GM23338 (cell line): ENCODE measurements at regions not wholly inside any gene's neighbourhood (a gene's known extent, or its start where the extent isn't known, plus 50 kb on each side); places are given as distances from the start of the nearest gene placed in this dataset.

Source experiments
- ATAC-seq: fragments of 200-7000 bp; cut with Tn5 transposase; 3 replicates; pipeline ENCODE4 v1.9.1; 2020
- DNase-seq: peaks from one replicate; pipeline ENCODE4 v3.0.0-alpha.2; 2015; ENCODE audit warnings: low spot score
- H2AFZ ChIP-seq: fragments of 200-600 bp; sonication (generic); 2 replicates; pipeline ENCODE4 v1.8.0; 2016; ENCODE audit warnings: antibody characterized with exemption, mild to moderate bottlenecking, moderate library complexity
- H3F3A ChIP-seq: fragments of 200-600 bp; sonication (generic); replicated peaks from 2 replicates; pipeline ENCODE4 v1.8.0; 2017; ENCODE audit warnings: antibody characterized with exemption, mixed run types, low read depth
- H3K27ac ChIP-seq: fragments of 200-600 bp; sonication (generic); 2 replicates; pipeline ENCODE4 v1.6.1; 2016; ENCODE audit warnings: low read depth
- H3K27me3 ChIP-seq: fragments of 200-600 bp; sonication (generic); 2 replicates; pipeline ENCODE4 v1.8.0; 2016; ENCODE audit warnings: mild to moderate bottlenecking, mixed run types, moderate library complexity; ENCODE audit not compliant: insufficient read depth
- H3K36me3 ChIP-seq: fragments of 200-600 bp; sonication (generic); 2 replicates; pipeline ENCODE4 v1.8.0; 2016; ENCODE audit warnings: mild to moderate bottlenecking; ENCODE audit not compliant: insufficient read depth
- H3K4me1 ChIP-seq: fragments of 200-600 bp; sonication (generic); 2 replicates; pipeline ENCODE4 v1.8.0; 2016; ENCODE audit warnings: mild to moderate bottlenecking, moderate library complexity; ENCODE audit not compliant: insufficient read depth
- H3K4me2 ChIP-seq: fragments of 200-600 bp; sonication (generic); 2 replicates; pipeline ENCODE4 v1.7.1; 2017; ENCODE audit warnings: mixed run types
- H3K4me3 ChIP-seq: fragments of 200-600 bp; sonication (generic); 2 replicates; pipeline ENCODE4 v1.6.1; 2016; ENCODE audit warnings: mixed run types
- H3K79me2 ChIP-seq: fragments of 200-600 bp; sonication (generic); replicated peaks from 2 replicates; pipeline ENCODE4 v1.8.0; 2017; ENCODE audit warnings: mild to moderate bottlenecking; ENCODE audit not compliant: insufficient read depth
- H3K9me2 ChIP-seq: fragments of 200-600 bp; sonication (generic); 2 replicates; pipeline ENCODE4 v1.8.0; 2017; ENCODE audit not compliant: insufficient read depth
- H4K20me1 ChIP-seq: fragments of 200-600 bp; sonication (generic); replicated peaks from 2 replicates; pipeline ENCODE4 v1.8.0; 2017; ENCODE audit warnings: mild to moderate bottlenecking; ENCODE audit not compliant: insufficient read depth
- H3K27ac Mint-ChIP-seq: 2 replicates; pipeline ENCODE4 v1.8.0; 2020; ENCODE audit warnings: inconsistent platforms, mild to moderate bottlenecking, moderate library complexity, mixed read lengths
- H3K27me3 Mint-ChIP-seq: 3 replicates; pipeline ENCODE4 v1.8.0; 2022; ENCODE audit warnings: low read depth, mild to moderate bottlenecking, moderate library complexity, mixed read lengths, inconsistent platforms; ENCODE audit not compliant: insufficient read depth, poor library complexity
- H3K36me3 Mint-ChIP-seq: 3 replicates; pipeline ENCODE4 v1.8.0; 2021; ENCODE audit warnings: low read depth, mild to moderate bottlenecking, inconsistent platforms, moderate library complexity, mixed read lengths
- H3K4me1 Mint-ChIP-seq: 3 replicates; pipeline ENCODE4 v1.8.0; 2020; ENCODE audit warnings: mild to moderate bottlenecking, inconsistent platforms, mixed read lengths
- H3K4me3 Mint-ChIP-seq: 3 replicates; pipeline ENCODE4 v1.8.0; 2021; ENCODE audit warnings: moderate library complexity, mild to moderate bottlenecking, inconsistent platforms, mixed read lengths
- H3K9me3 Mint-ChIP-seq: 3 replicates; pipeline ENCODE4 v1.8.0; 2020; ENCODE audit warnings: moderate library complexity, mild to moderate bottlenecking, inconsistent platforms, mixed read lengths
- CREB1 ChIP-seq: fragments of 250-450 bp; sonication (Bioruptor Pico); IDR thresholded peaks from 2 replicates; pipeline ENCODE4 v1.5.0; 2020; ENCODE audit warnings: low read depth, mild to moderate bottlenecking, moderate library complexity
- CTCF ChIP-seq, 2 experiments: fragments of 200-600 bp in 1 of 2; sonication (generic) in 1 of 2; conservative IDR thresholded peaks; 2 replicates each; pipeline versions ENCODE4 v1.5.1 to v1.6.1; 2016 to 2017; ENCODE audit warnings: antibody characterized with exemption in 2 of 2, low read depth in 2 of 2, mild to moderate bottlenecking in 2 of 2, moderate library complexity in 1 of 2
- ETS1 ChIP-seq: IDR thresholded peaks from 2 replicates; pipeline ENCODE4 v1.6.1; 2016; ENCODE audit warnings: antibody characterized with exemption
- EZH2 ChIP-seq: fragments of 200-600 bp; sonication (generic); IDR thresholded peaks from one replicate; pipeline ENCODE4 v1.8.0; 2017; ENCODE audit warnings: antibody characterized with exemption, mild to moderate bottlenecking, low read depth; ENCODE audit not compliant: unreplicated experiment
- EZH2phosphoT487 ChIP-seq: fragments of 200-600 bp; sonication (generic); IDR thresholded peaks from one replicate; pipeline ENCODE4 v1.8.1; 2018; ENCODE audit warnings: antibody characterized with exemption; ENCODE audit not compliant: unreplicated experiment
- JUNB ChIP-seq: IDR thresholded peaks from one replicate; pipeline ENCODE4 v1.6.1; 2016; ENCODE audit warnings: antibody characterized with exemption; ENCODE audit not compliant: unreplicated experiment
- NANOG ChIP-seq: IDR thresholded peaks from 2 replicates; pipeline ENCODE4 v1.6.1; 2016; ENCODE audit warnings: antibody characterized with exemption, borderline replicate concordance
- REST ChIP-seq: IDR thresholded peaks from one replicate; pipeline ENCODE4 v1.6.1; 2018; ENCODE audit warnings: antibody characterized with exemption; ENCODE audit not compliant: unreplicated experiment
- STAT1 ChIP-seq: IDR thresholded peaks from one replicate; pipeline ENCODE4 v1.6.1; 2016; ENCODE audit warnings: antibody characterized with exemption; ENCODE audit not compliant: unreplicated experiment
- ZNF114 ChIP-seq: fragments of 250-450 bp; sonication (Bioruptor Pico); IDR thresholded peaks from 2 replicates; pipeline ENCODE4 v1.5.0; 2020; ENCODE audit warnings: mild to moderate bottlenecking, moderate library complexity
- ZNF331 ChIP-seq: fragments of 250-450 bp; sonication (Bioruptor Pico); IDR thresholded peaks from 2 replicates; pipeline ENCODE4 v1.5.0; 2020; ENCODE audit warnings: low read depth, mild to moderate bottlenecking, moderate library complexity

GRCh38 chr1:67937010-67937409, 103.7 kb upstream of the GNG12 start (continued):
- TF ChIP-seq JUNB (no peak), CTCF (conservative IDR thresholded peaks at IDR 0.05; ENCODE audit: low read depth in 2 of 2) (no peak), STAT1 (no peak)

GRCh38 chr1:67935560-67935959, 102.3 kb upstream of the GNG12 start:
- Histone ChIP-seq H3F3A (no peaks in the 10 kb centered on the region), H3K4me1 (no peaks in the 10 kb centered on the region), H4K20me1 (0 out of 2 replicates have a peak, but pooled peaks cover 2% of the 10 kb centered on the region), H3K4me2 (no peak overlapping the region), H3K27me3 (no peaks in the 10 kb centered on the region), H2AFZ (no peak overlapping the region), H3K27ac (no peak overlapping the region), H3K9me2 (no peaks in the 10 kb centered on the region), H3K36me3 (no peaks in the 10 kb centered on the region), H3K79me2 (no peaks in the 10 kb centered on the region), H3K4me3 (no peak overlapping the region)
- Mint-ChIP-seq H3K9me3 (no peaks in the 10 kb centered on the region), H3K4me3 (no peak overlapping the region), H3K27ac (no peak overlapping the region), H3K4me1 (no peaks in the 10 kb centered on the region), H3K36me3 (no peaks in the 10 kb centered on the region), H3K27me3 (peaks cover 1% of the 10 kb centered on the region)
- no peak for TF ChIP-seq STAT1
- TF ChIP-seq CREB1, result no peak
- TF ChIP-seq ZNF331 (CRISPR knock-in tag), result no peak
- no peak for TF ChIP-seq EZH2phosphoT487
- DNase-seq (no peak), ATAC-seq (no peak)

GRCh38 chr1:67931198-67931597, 97.9 kb upstream of the GNG12 start:
- no peak overlapping the region for H2AFZ ChIP-seq
- Mint-ChIP-seq H3K27me3 (peaks cover 4% of the 10 kb centered on the region), H3K9me3 (no peaks in the 10 kb centered on the region), H3K27ac (no peak overlapping the region), H3K36me3 (no peaks in the 10 kb centered on the region), H3K4me3 (no peak overlapping the region), H3K4me1 (no peaks in the 10 kb centered on the region)
- no peak for ATAC-seq
- no peak overlapping the region for H3K4me2 ChIP-seq
- H3K4me3 ChIP-seq, result no peak overlapping the region
- no peak for DNase-seq
- H3K27ac ChIP-seq, result no peak overlapping the region
- H3K79me2 ChIP-seq, result no peaks in the 10 kb centered on the region
- H4K20me1 ChIP-seq, result 0 out of 2 replicates have a peak, but pooled peaks cover 2% of the 10 kb centered on the region
- H3K27me3 ChIP-seq, result no peaks in the 10 kb centered on the region
- H3F3A ChIP-seq, result no peaks in the 10 kb centered on the region
- H3K4me1 ChIP-seq, result no peaks in the 10 kb centered on the region
- H3K9me2 ChIP-seq, result no peaks in the 10 kb centered on the region
- H3K36me3 ChIP-seq, result no peaks in the 10 kb centered on the region
- TF ChIP-seq EZH2 (no peak), CTCF (conservative IDR thresholded peaks at IDR 0.05; ENCODE audit: low read depth in 2 of 2) (no peak), CREB1 (no peak), STAT1 (no peak), NANOG (no peak), REST (no peak), ETS1 (no peak), EZH2phosphoT487 (no peak), ZNF114 (CRISPR knock-in tag) (no peak), ZNF331 (CRISPR knock-in tag) (no peak)
